Colonic mucosa (tissue), 4 donors: ENCODE measurements at regions not wholly inside any gene's neighbourhood (a gene's known extent, or its start where the extent isn't known, plus 50 kb on each side); places are given as distances from the start of the nearest gene placed in this dataset.

Experiments used
- DNase-seq: peaks from one replicate; pipeline ENCODE4 v3.0.0-alpha.2; 2020
- H3K27ac ChIP-seq: fragments of 200-600 bp; one replicate; pipeline ENCODE4 v1.8.0; 2021
- H3K27me3 ChIP-seq: fragments of 200-600 bp; one replicate; pipeline ENCODE4 v1.8.0; 2021
- H3K36me3 ChIP-seq: fragments of 200-600 bp; one replicate; pipeline ENCODE4 v1.8.0; 2021
- H3K4me1 ChIP-seq: fragments of 200-600 bp; one replicate; pipeline ENCODE4 v1.8.0; 2021; ENCODE audit warnings: mild to moderate bottlenecking
- H3K4me3 ChIP-seq: fragments of 200-600 bp; one replicate; pipeline ENCODE4 v1.8.0; 2021
- H3K9ac ChIP-seq, 2 donors: one replicate each; pipeline ENCODE4 v1.7.0; 2013; ENCODE audit warnings: control low read depth in 2 of 2, low read depth in 2 of 2, low read length in 2 of 2
- H3K9me3 ChIP-seq: fragments of 200-600 bp; one replicate; pipeline ENCODE4 v1.8.0; 2021
- intact Hi-C: fragments of 100-400 bp; cut with DNase I; formaldehyde crosslinking; loops from one replicate; pipeline ENCODE4 v1.14.1; 2022
- TF ChIP-seq, protein P1 (sequence below): fragments of 200-600 bp; IDR thresholded peaks from one replicate; pipeline ENCODE4 v1.8.0; 2022; ENCODE audit warnings: antibody characterized with exemption, mild to moderate bottlenecking
- donor health status: healthy.
- donor health status: DM: no; HTN: no; CAD: no.
- donor health status: DM: no; HTN: no; CAD: no.

DNA sequence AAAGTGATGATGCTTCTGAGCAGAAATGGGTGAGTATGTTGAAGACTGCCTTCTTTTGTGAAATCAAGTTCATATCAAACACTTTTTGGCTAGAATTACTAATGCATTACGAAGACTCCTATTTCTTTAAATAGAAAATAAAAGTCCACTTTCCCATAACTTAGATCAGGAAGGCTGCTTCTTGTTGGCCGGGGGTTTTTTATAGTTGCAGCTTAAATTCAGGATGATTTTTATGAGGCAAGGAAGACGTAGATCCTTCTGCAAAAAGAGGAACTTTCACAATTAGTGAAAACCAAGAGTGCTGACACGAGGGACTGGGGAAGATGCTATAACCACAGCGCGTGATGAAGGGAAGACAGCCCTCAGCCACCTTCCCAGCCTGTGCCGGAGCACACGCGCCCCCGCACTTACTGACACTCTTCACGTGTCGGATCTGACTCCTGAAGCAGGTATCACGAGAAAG lies 206.1 kb upstream of the PRDM1 start:
- no peak for DNase-seq
- Histone ChIP-seq H3K9ac (no peak overlapping the region), H3K36me3 (no peaks in the 10 kb centered on the region), H3K27me3 (no peaks in the 10 kb centered on the region), H3K4me1 (no peaks in the 10 kb centered on the region), H3K4me3 (no peak overlapping the region), H3K27ac (no peak overlapping the region), H3K9me3 (no peaks in the 10 kb centered on the region)
- intact Hi-C loops: no loop called here
- TF ChIP-seq, protein P1, sequence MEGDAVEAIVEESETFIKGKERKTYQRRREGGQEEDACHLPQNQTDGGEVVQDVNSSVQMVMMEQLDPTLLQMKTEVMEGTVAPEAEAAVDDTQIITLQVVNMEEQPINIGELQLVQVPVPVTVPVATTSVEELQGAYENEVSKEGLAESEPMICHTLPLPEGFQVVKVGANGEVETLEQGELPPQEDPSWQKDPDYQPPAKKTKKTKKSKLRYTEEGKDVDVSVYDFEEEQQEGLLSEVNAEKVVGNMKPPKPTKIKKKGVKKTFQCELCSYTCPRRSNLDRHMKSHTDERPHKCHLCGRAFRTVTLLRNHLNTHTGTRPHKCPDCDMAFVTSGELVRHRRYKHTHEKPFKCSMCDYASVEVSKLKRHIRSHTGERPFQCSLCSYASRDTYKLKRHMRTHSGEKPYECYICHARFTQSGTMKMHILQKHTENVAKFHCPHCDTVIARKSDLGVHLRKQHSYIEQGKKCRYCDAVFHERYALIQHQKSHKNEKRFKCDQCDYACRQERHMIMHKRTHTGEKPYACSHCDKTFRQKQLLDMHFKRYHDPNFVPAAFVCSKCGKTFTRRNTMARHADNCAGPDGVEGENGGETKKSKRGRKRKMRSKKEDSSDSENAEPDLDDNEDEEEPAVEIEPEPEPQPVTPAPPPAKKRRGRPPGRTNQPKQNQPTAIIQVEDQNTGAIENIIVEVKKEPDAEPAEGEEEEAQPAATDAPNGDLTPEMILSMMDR: no peak

DNA sequence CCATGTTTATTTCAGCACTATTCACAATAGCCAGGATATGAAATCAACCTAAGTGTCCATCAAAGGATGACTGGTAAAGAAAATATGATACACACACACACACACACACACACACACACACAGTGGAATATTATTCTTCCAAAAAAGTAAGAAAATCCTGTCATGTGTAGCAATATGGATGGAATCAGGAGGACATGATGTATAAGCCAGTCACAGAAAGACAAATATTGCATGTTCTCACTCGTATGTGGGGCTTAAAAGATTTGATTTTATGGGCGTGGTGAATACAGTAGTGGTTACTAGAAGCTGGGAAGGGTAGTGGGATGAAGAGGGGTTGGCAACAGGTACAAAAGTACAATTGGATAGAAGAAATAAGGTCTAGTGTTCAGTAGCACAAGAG lies 207.0 kb upstream of the PRDM1 start:
- no peaks in the 10 kb centered on the region for H3K36me3 ChIP-seq
- H3K9ac ChIP-seq: no peak overlapping the region
- H3K27ac ChIP-seq: no peak overlapping the region
- H3K27me3 ChIP-seq: no peaks in the 10 kb centered on the region
- H3K4me1 ChIP-seq: no peaks in the 10 kb centered on the region
- TF ChIP-seq, protein P1: no peak
- no peak overlapping the region for H3K4me3 ChIP-seq
- no peak for DNase-seq
- H3K9me3 ChIP-seq: no peaks in the 10 kb centered on the region
- intact Hi-C loops: no loop called here

DNA sequence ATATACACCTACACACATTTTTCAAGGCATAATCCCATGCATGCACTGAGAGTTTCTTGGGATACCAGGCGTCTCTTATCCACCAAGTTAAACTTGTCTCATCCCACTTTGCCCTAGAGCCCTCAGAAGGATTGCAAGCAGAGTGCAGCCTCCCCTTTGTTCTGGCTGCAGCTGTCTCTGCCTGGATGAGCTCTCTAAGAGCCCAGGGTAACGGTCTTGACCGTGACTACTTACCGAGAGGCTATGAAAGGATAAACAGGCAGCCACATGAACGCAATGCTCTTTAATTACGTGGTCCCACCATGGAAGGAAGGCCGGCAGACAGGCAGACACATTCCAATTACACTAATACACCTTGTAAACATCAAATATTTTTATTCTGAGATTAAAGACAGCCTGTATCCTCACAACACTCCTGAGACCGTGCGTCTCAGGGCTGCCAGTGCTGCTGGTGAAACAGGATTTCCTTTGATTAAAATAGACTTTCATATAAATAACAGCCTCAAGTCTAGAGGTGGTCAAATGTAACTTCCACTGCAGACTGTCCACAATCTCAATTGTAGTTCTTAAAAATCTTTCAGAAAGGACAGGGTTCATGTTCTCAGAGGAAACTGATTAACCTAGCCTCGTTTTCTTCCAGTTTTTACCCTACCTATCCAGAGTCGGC lies 210.0 kb upstream of the PRDM1 start:
- Histone ChIP-seq H3K27me3 (no peaks in the 10 kb centered on the region), H3K27ac (no peak overlapping the region), H3K9ac (no peak overlapping the region), H3K4me1 (no peaks in the 10 kb centered on the region), H3K4me3 (no peak overlapping the region), H3K9me3 (no peaks in the 10 kb centered on the region), H3K36me3 (no peaks in the 10 kb centered on the region)
- DNase-seq: no peak
- intact Hi-C loops: no loop called here
- TF ChIP-seq, protein P1: no peak

DNA sequence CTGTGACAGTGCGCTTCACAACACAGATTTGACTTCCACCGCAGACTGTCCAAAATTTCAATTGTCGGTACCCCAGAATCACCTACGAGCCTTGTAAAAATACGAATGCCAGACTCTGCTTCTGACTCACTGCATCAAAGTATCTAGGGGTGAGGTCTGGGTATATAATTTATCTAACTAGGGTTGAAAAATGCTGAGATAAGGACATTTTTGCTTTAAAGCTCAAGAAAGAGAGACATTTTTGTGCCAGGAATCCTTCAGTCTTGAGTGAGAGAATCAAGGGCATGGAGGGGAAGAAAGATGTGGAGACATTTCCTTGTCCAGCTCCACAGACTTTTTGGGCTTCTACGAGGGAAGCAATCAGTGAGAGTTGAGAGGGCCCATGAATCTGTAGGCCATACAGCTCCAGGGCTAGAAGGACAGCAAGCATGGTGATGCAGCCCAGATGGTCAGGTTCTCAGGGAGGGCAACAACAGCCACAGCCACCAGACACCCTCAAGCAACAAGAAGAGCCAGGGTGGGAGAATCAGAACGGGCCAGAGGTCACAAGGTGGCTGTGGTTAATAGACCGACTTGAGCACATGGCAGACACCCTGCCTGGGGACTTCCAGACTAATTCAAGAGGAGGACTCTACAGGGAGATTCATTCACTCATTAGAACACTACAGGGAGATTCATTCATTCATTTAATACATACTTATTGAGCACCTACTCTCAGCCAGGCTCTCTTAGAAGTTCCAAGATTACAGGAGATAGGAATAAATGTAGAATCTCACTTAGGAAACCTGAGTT lies 211.1 kb upstream of the PRDM1 start:
- Histone ChIP-seq H3K27me3 (peaks cover under 1% of the 10 kb centered on the region), H3K9ac (no peak overlapping the region), H3K9me3 (no peaks in the 10 kb centered on the region), H3K27ac (no peak overlapping the region), H3K36me3 (no peaks in the 10 kb centered on the region), H3K4me1 (no peaks in the 10 kb centered on the region), H3K4me3 (no peak overlapping the region)
- TF ChIP-seq, protein P1: no peak
- no peak for DNase-seq
- intact Hi-C loops: no loop called here

DNA sequence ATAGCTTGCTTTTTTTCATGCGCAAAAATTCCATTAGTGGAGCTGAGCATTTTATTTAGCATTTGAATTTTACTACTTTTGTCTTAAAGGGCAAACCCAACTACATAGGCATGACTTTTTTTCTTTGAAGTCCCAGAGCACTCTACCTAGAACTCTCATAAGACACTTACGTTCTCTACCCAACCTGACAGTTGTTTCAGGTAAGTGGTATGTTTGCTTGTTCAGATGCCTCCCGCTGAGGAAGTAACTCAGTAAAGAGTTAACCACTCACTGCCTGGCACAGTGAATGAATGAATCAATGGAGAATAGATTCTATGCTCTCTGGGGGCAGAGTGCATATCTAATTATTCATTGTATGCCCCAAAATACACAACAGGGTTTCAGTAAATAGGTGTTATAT lies 212.3 kb upstream of the PRDM1 start:
- DNase-seq: no peak
- Histone ChIP-seq H3K27me3 (peaks cover 3% of the 10 kb centered on the region), H3K27ac (no peak overlapping the region), H3K9me3 (no peaks in the 10 kb centered on the region), H3K9ac (no peak overlapping the region), H3K36me3 (no peaks in the 10 kb centered on the region), H3K4me3 (no peak overlapping the region), H3K4me1 (no peaks in the 10 kb centered on the region)
- intact Hi-C loops: no loop called here
- TF ChIP-seq, protein P1: no peak
